ENCODE measurements at regions not wholly inside any gene's neighbourhood (a gene's known extent, or its start where the extent isn't known, plus 50 kb on each side); places are given as distances from the start of the nearest gene placed in this dataset.

- Histone ChIP-seq H3K4me1 (ENCODE audit: control insufficient read depth, extremely low read depth, insufficient read depth, low read length) (no peaks in the 10 kb centered on the region), H2AFZ (ENCODE audit: low read length) (no peak overlapping the region), H3K4me2 (ENCODE audit: extremely low read depth, insufficient read depth, low read length) (no peak overlapping the region), H3K9ac (ENCODE audit: insufficient read depth, low read length) (no peak overlapping the region), H3K27me3 (ENCODE audit: control insufficient read depth, insufficient read depth, low read length) (no peaks in the 10 kb centered on the region), H3K27ac (ENCODE audit: insufficient read depth, low read length) (no peak overlapping the region), H4K20me1 (ENCODE audit: control insufficient read depth, extremely low read depth, insufficient read depth, low read length) (no peaks in the 10 kb centered on the region), H3K79me2 (ENCODE audit: control insufficient read depth, insufficient read depth, low read length) (no peaks in the 10 kb centered on the region), H3K9me3 (ENCODE audit: control insufficient read depth, insufficient read depth, low read depth, low read length) (no peaks in the 10 kb centered on the region), H3K36me3 (ENCODE audit: control insufficient read depth, insufficient read depth, low read length) (no peaks in the 10 kb centered on the region), H3K4me3 (replicated peaks in 1 of 4; ENCODE audit: control extremely low read depth in 1 of 4, insufficient read depth in 1 of 4, low read depth in 3 of 4, low read length in 4 of 4) (no peak overlapping the region)
- no peak for DNase-seq (ENCODE audit: low read depth in 2 of 2)
- no peak for TF ChIP-seq EZH2 (IDR thresholded peaks at IDR 0.05; ENCODE audit: low read length, missing control alignments)
- no peak for TF ChIP-seq CTCF (conservative IDR thresholded peaks at IDR 0.05 in 1 of 2, IDR thresholded peaks at IDR 0.05 in 1 of 2; ENCODE audit: low read depth in 1 of 2, low read length in 2 of 2)
These were observed 159.9 kb upstream of the SLC25A13 start for GRCh38 chr7:96481796-96482195.

GRCh38 chr7:96479015-96479645 is 157.2 kb upstream of the SLC25A13 start:
- Histone ChIP-seq H3K79me2 (ENCODE audit: control insufficient read depth, insufficient read depth, low read length) (no peaks in the 10 kb centered on the region), H3K4me3 (replicated peaks in 1 of 4; ENCODE audit: control extremely low read depth in 1 of 4, insufficient read depth in 1 of 4, low read depth in 3 of 4, low read length in 4 of 4) (no peak overlapping the region), H3K4me2 (ENCODE audit: extremely low read depth, insufficient read depth, low read length) (no peak overlapping the region), H3K27me3 (ENCODE audit: control insufficient read depth, insufficient read depth, low read length) (no peaks in the 10 kb centered on the region), H3K36me3 (ENCODE audit: control insufficient read depth, insufficient read depth, low read length) (no peaks in the 10 kb centered on the region), H3K27ac (ENCODE audit: insufficient read depth, low read length) (no peak overlapping the region), H3K4me1 (ENCODE audit: control insufficient read depth, extremely low read depth, insufficient read depth, low read length) (no peaks in the 10 kb centered on the region), H2AFZ (ENCODE audit: low read length) (no peak overlapping the region), H3K9ac (ENCODE audit: insufficient read depth, low read length) (no peak overlapping the region), H4K20me1 (ENCODE audit: control insufficient read depth, extremely low read depth, insufficient read depth, low read length) (no peaks in the 10 kb centered on the region), H3K9me3 (ENCODE audit: control insufficient read depth, insufficient read depth, low read depth, low read length) (no peaks in the 10 kb centered on the region)
- DNase-seq (ENCODE audit: low read depth in 2 of 2): peak in 1 of 2 donors; percentile 9
- no peak for TF ChIP-seq EZH2 (IDR thresholded peaks at IDR 0.05; ENCODE audit: low read length, missing control alignments)
- no peak for TF ChIP-seq CTCF (conservative IDR thresholded peaks at IDR 0.05 in 1 of 2, IDR thresholded peaks at IDR 0.05 in 1 of 2; ENCODE audit: low read depth in 1 of 2, low read length in 2 of 2)

- no peak for DNase-seq (ENCODE audit: low read depth in 2 of 2)
- H3K4me2 ChIP-seq (ENCODE audit: extremely low read depth, insufficient read depth, low read length): no peak overlapping the region
- TF ChIP-seq EZH2 (IDR thresholded peaks at IDR 0.05; ENCODE audit: low read length, missing control alignments) (no peak), CTCF (conservative IDR thresholded peaks at IDR 0.05 in 1 of 2, IDR thresholded peaks at IDR 0.05 in 1 of 2; ENCODE audit: low read depth in 1 of 2, low read length in 2 of 2) (no peak)
- H3K9ac ChIP-seq (ENCODE audit: insufficient read depth, low read length): no peak overlapping the region
- no peaks in the 10 kb centered on the region for H3K4me1 ChIP-seq (ENCODE audit: control insufficient read depth, extremely low read depth, insufficient read depth, low read length)
- H3K27ac ChIP-seq (ENCODE audit: insufficient read depth, low read length): no peak overlapping the region
- H2AFZ ChIP-seq (ENCODE audit: low read length): no peak overlapping the region
- H3K9me3 ChIP-seq (ENCODE audit: control insufficient read depth, insufficient read depth, low read depth, low read length): no peaks in the 10 kb centered on the region
- no peaks in the 10 kb centered on the region for H4K20me1 ChIP-seq (ENCODE audit: control insufficient read depth, extremely low read depth, insufficient read depth, low read length)
- H3K4me3 ChIP-seq (replicated peaks in 1 of 4; ENCODE audit: control extremely low read depth in 1 of 4, insufficient read depth in 1 of 4, low read depth in 3 of 4, low read length in 4 of 4): no peak overlapping the region
- no peaks in the 10 kb centered on the region for H3K27me3 ChIP-seq (ENCODE audit: control insufficient read depth, insufficient read depth, low read length)
- H3K36me3 ChIP-seq (ENCODE audit: control insufficient read depth, insufficient read depth, low read length): no peaks in the 10 kb centered on the region
- H3K79me2 ChIP-seq (ENCODE audit: control insufficient read depth, insufficient read depth, low read length): no peaks in the 10 kb centered on the region
These were observed 149.7 kb upstream of the SLC25A13 start for GRCh38 chr7:96471606-96472005.

All from fibroblast of lung (primary cell).